Endothelial cell of umbilical vein (primary cell): ENCODE measurements at regions not wholly inside any gene's neighbourhood (a gene's known extent, or its start where the extent isn't known, plus 50 kb on each side); places are given as distances from the start of the nearest gene placed in this dataset.

Source experiments
- BruUV-seq: library from RNA; stranded (reverse); fragments of 400-500 nt; replicated peaks from 2 replicates; lab custom pipeline; 2021; lab: Mats Ljungman, UMichigan
- CTCF ChIA-PET: fragments of 300-600, 350-600 bp; sonication (Branson Sonifier 250); formaldehyde crosslinking; loops from one replicate; lab custom pipeline; 2021; ENCODE audit warnings: antibody characterized with exemption, inconsistent platforms; lab: Charles Lee
- POLR2A ChIA-PET: fragments of 300-600, 350-600 bp; sonication (Branson Sonifier 250); formaldehyde crosslinking; loops from one replicate; lab custom pipeline; 2021; ENCODE audit warnings: antibody characterized with exemption, inconsistent platforms; lab: Charles Lee
- DNase-seq: peaks from one replicate; pipeline ENCODE4 v3.0.0-alpha.2; 2011; ENCODE audit warnings: low read depth, low spot score
- FAIRE-seq: peaks from 2 replicates; lab custom pipeline; 2011; peaks lifted over from hg19 to GRCh38; lab: Jason Lieb, UNC
- H2AFZ ChIP-seq: 2 replicates; pipeline ENCODE4 v1.6.0; 2012; ENCODE audit warnings: low read depth, low read length, control low read depth, inconsistent platforms
- H3K27ac ChIP-seq: 2 replicates; pipeline ENCODE4 v1.5.1; 2011; ENCODE audit warnings: low read depth, mild to moderate bottlenecking, control low read depth, low read length, moderate library complexity; ENCODE audit not compliant: insufficient read depth
- H3K27me3 ChIP-seq, 2 experiments: 2 replicates each; pipeline versions ENCODE4 v1.6.0 to v1.6.1; 2011; ENCODE audit warnings: low read length in 2 of 2, mixed read lengths in 1 of 2; ENCODE audit not compliant: control insufficient read depth in 2 of 2, insufficient read depth in 2 of 2
- H3K36me3 ChIP-seq, 2 experiments: 2 replicates in 1 of 2; 3 replicates in 1 of 2; pipeline ENCODE4 v1.5.1; 2011; ENCODE audit warnings: low read length in 2 of 2, mild to moderate bottlenecking in 1 of 2, moderate library complexity in 1 of 2; ENCODE audit not compliant: control insufficient read depth in 2 of 2, insufficient read depth in 2 of 2; ENCODE audit errors: extremely low read depth in 1 of 2
- H3K4me1 ChIP-seq: 3 replicates; pipeline ENCODE4 v1.5.1; 2011; ENCODE audit warnings: mild to moderate bottlenecking, low read length; ENCODE audit not compliant: control insufficient read depth, insufficient read depth; ENCODE audit errors: extremely low read depth
- H3K4me2 ChIP-seq: 2 replicates; pipeline ENCODE4 v1.6.1; 2011; ENCODE audit warnings: low read length, control low read depth, mixed read lengths; ENCODE audit not compliant: insufficient read depth
- H3K4me3 ChIP-seq, 3 experiments: fragments of 200-600 bp in 1 of 3; sonication (generic), shearing (Covaris generic) in 1 of 3; replicated peaks in 1 of 3; 2 replicates each; pipeline ENCODE4 v1.5.1; 2011 to 2016; ENCODE audit warnings: control low read depth in 3 of 3, low read length in 3 of 3, mild to moderate bottlenecking in 2 of 3, inconsistent platforms in 1 of 3, low read depth in 1 of 3, moderate library complexity in 1 of 3; ENCODE audit not compliant: insufficient read depth in 1 of 3
- H3K79me2 ChIP-seq: 2 replicates; pipeline ENCODE4 v1.6.0; 2012; ENCODE audit warnings: low read length, inconsistent platforms; ENCODE audit not compliant: control insufficient read depth, insufficient read depth
- H3K9ac ChIP-seq: replicated peaks from 2 replicates; pipeline ENCODE3; 2011; ENCODE audit warnings: low read length, control low read depth; ENCODE audit not compliant: insufficient read depth; ENCODE audit errors: extremely low read depth
- H3K9me1 ChIP-seq: replicated peaks from 3 replicates; pipeline ENCODE4 v1.6.0; 2011; ENCODE audit warnings: mild to moderate bottlenecking, low read length; ENCODE audit not compliant: control insufficient read depth, insufficient read depth; ENCODE audit errors: extremely low read depth
- H3K9me3 ChIP-seq: replicated peaks from 2 replicates; pipeline ENCODE4 v1.5.1; 2012; ENCODE audit warnings: low read length, inconsistent platforms; ENCODE audit not compliant: control insufficient read depth, insufficient read depth
- H4K20me1 ChIP-seq: replicated peaks from 2 replicates; pipeline ENCODE3; 2011; ENCODE audit warnings: mild to moderate bottlenecking, low read length; ENCODE audit not compliant: control insufficient read depth, insufficient read depth; ENCODE audit errors: extremely low read depth
- CTCF ChIP-seq, 2 donors: IDR thresholded peaks; 1 replicate in 1 of 2; 2 replicates in 1 of 2; pipeline ENCODE4 v1.5.1; 2011; ENCODE audit warnings: low read length in 2 of 2, mild to moderate bottlenecking in 2 of 2, moderate library complexity in 2 of 2, control low read depth in 1 of 2, inconsistent platforms in 1 of 2, low read depth in 1 of 2; ENCODE audit not compliant: insufficient read depth in 1 of 2; ENCODE audit errors: extremely low read depth in 1 of 2
- EZH2 ChIP-seq: IDR thresholded peaks from 2 replicates; pipeline ENCODE4 v1.6.1; 2012; ENCODE audit warnings: borderline replicate concordance, low read depth, mild to moderate bottlenecking, moderate library complexity, low read length, inconsistent platforms; ENCODE audit not compliant: severe bottlenecking
- FOS ChIP-seq: IDR thresholded peaks from 2 replicates; pipeline ENCODE4 v1.6.1; 2011; ENCODE audit warnings: mild to moderate bottlenecking, low read length, moderate library complexity, borderline replicate concordance; ENCODE audit not compliant: insufficient read depth
- GATA2 ChIP-seq: IDR thresholded peaks from 2 replicates; pipeline ENCODE4 v1.7.0; 2011; ENCODE audit warnings: low read depth, mild to moderate bottlenecking, moderate library complexity, mixed read lengths, low read length; ENCODE audit not compliant: insufficient read length, insufficient read depth
- JUN ChIP-seq: IDR thresholded peaks from 2 replicates; pipeline ENCODE4 v1.6.1; 2011; ENCODE audit warnings: borderline replicate concordance, low read depth; ENCODE audit not compliant: insufficient read length, insufficient read depth
- MAX ChIP-seq: IDR thresholded peaks from 2 replicates; pipeline ENCODE4 v1.6.1; 2011; ENCODE audit not compliant: insufficient read depth, insufficient read length
- MYC ChIP-seq: IDR thresholded peaks from one replicate; pipeline ENCODE4 v1.6.1; 2011; ENCODE audit warnings: mild to moderate bottlenecking, low read depth, low read length
- POLR2A ChIP-seq: IDR thresholded peaks from 2 replicates; pipeline ENCODE4 v1.6.1; 2012; ENCODE audit warnings: low read depth, mild to moderate bottlenecking, control low read depth, low read length
- POLR2AphosphoS5 ChIP-seq: IDR thresholded peaks from 2 replicates; pipeline ENCODE4 v1.6.1; 2012; ENCODE audit warnings: low read depth, mild to moderate bottlenecking, control low read depth, low read length, moderate library complexity; ENCODE audit not compliant: insufficient read depth
- dilution Hi-C: fragments of 300-500 bp; cut with MboI; formaldehyde crosslinking; loops from one replicate; pipeline ENCODE4 v1.15.0; 2019; ENCODE audit warnings: low sequenced_read_pairs; ENCODE audit not compliant: extremely low pct_ligation_motif_present
- intact Hi-C: fragments of 100-400 bp; cut with micrococcal nuclease; formaldehyde crosslinking; loops from one replicate; pipeline ENCODE4 v1.10.0; 2022

GRCh38 chr2:236947896-236948295 lies 137.8 kb upstream of the COPS8 start:
- no peaks in the 10 kb centered on the region for H3K79me2 ChIP-seq
- CTCF ChIA-PET = interaction anchor here (1.2 kb wide), 1 partner anchor 378 kb away, joined by 4 read pairs; the partner anchor contains the start of gene ACKR3
- FAIRE-seq (no peak), DNase-seq (no peak)
- H3K4me3 ChIP-seq = no peak overlapping the region
- dilution Hi-C loops = no loop called here
- peaks cover 11% of the 10 kb centered on the region for H3K4me1 ChIP-seq
- H3K9me3 ChIP-seq = no peaks in the 10 kb centered on the region
- no peak overlapping the region for H3K4me2 ChIP-seq
- peak overlapping the region; percentile 69 for H3K27ac ChIP-seq
- no peak overlapping the region for H3K9ac ChIP-seq
- POLR2A ChIA-PET = interaction anchor here (1.2 kb wide), 1 partner anchor 76 kb away, joined by 4 read pairs; no protein-coding TSS in a partner anchor
- H3K9me1 ChIP-seq = no peaks in the 10 kb centered on the region
- H4K20me1 ChIP-seq = no peaks in the 10 kb centered on the region
- H3K27me3 ChIP-seq = no peaks in the 10 kb centered on the region
- H3K36me3 ChIP-seq = no peaks in the 10 kb centered on the region
- intact Hi-C loops = loop anchor here (2.0 to 5.0 kb wide), 4 partner anchors 49 to 371 kb away; no protein-coding TSS in a partner anchor
- H2AFZ ChIP-seq = no peak overlapping the region
- no peak for TF ChIP-seq POLR2AphosphoS5
- no peak for TF ChIP-seq MYC
- TF ChIP-seq POLR2A = no peak
- no peak for TF ChIP-seq JUN
- no peak for TF ChIP-seq MAX
- TF ChIP-seq FOS = no peak
- TF ChIP-seq EZH2 = no peak
- no peak for TF ChIP-seq CTCF (IDR thresholded peaks at IDR 0.05; ENCODE audit: extremely low read depth in 1 of 2, insufficient read depth in 1 of 2, low read depth in 1 of 2, low read length in 2 of 2)
- TF ChIP-seq GATA2 = no peak
- no TSS peak for BruUV-seq
